SK-N-SH (cell line): ENCODE measurements at regions not wholly inside any gene's neighbourhood (a gene's known extent, or its start where the extent isn't known, plus 50 kb on each side); places are given as distances from the start of the nearest gene placed in this dataset.

Experiments used
- CTCF ChIA-PET: fragments of 300-600, 350-600 bp; formaldehyde crosslinking; extraction: SDS; loops from one replicate; lab custom pipeline; 2021; lab: Yijun Ruan, JAX
- POLR2A ChIA-PET: fragments of 350-600 bp; sonication (Branson Sonifier 250); formaldehyde crosslinking; extraction: SDS; loops from one replicate; lab custom pipeline; 2020; ENCODE audit warnings: antibody characterized with exemption, inconsistent platforms; lab: Yijun Ruan, JAX
- DNase-seq: peaks from one replicate; pipeline ENCODE4 v3.0.0; 2012
- H2AFZ ChIP-seq: fragments of 200-600 bp; sonication (generic); 2 replicates; pipeline ENCODE4 v1.8.1; 2016; ENCODE audit warnings: antibody characterized with exemption, mild to moderate bottlenecking, low read depth
- H3F3A ChIP-seq: fragments of 200-600 bp; sonication (generic); replicated peaks from 2 replicates; pipeline ENCODE3; 2016; ENCODE audit warnings: antibody characterized with exemption, mild to moderate bottlenecking; ENCODE audit not compliant: insufficient read depth
- H3K27ac ChIP-seq, 2 experiments: fragments of 200-500 bp in 1 of 2; fragments of 200-600 bp in 1 of 2; sonication (Bioruptor generic) in 1 of 2; sonication (generic), shearing (Covaris generic) in 1 of 2; 2 replicates each; pipeline versions ENCODE4 v1.5.1 to v1.6.1; 2014 to 2016; ENCODE audit warnings: low read depth in 2 of 2, inconsistent platforms in 1 of 2, low read length in 1 of 2, mild to moderate bottlenecking in 1 of 2, mixed read lengths in 1 of 2
- H3K27me3 ChIP-seq: fragments of 200-600 bp; sonication (generic), shearing (Covaris generic); 2 replicates; pipeline ENCODE4 v1.6.1; 2016; ENCODE audit warnings: mixed run types; ENCODE audit not compliant: insufficient read depth
- H3K36me3 ChIP-seq, 2 experiments: fragments of 200-500 bp in 1 of 2; fragments of 200-600 bp in 1 of 2; sonication (Bioruptor generic) in 1 of 2; sonication (generic) in 1 of 2; replicated peaks in 1 of 2; 2 replicates each; pipeline versions ENCODE3 to v1.5.1; 2014 to 2016; ENCODE audit warnings: low read length in 1 of 2, mild to moderate bottlenecking in 1 of 2; ENCODE audit not compliant: insufficient read depth in 2 of 2, control insufficient read depth in 1 of 2
- H3K4me1 ChIP-seq, 2 experiments: fragments of 200-500 bp in 1 of 2; fragments of 200-600 bp in 1 of 2; sonication (Bioruptor generic) in 1 of 2; sonication (generic), shearing (Covaris generic) in 1 of 2; 2 replicates each; pipeline versions ENCODE4 v1.5.1 to v1.6.1; 2014 to 2016; ENCODE audit warnings: low read depth in 1 of 2, low read length in 1 of 2, mixed run types in 1 of 2; ENCODE audit not compliant: insufficient read depth in 2 of 2, control insufficient read depth in 1 of 2
- H3K4me2 ChIP-seq: fragments of 200-600 bp; sonication (generic), shearing (Covaris generic); 2 replicates; pipeline ENCODE4 v1.6.1; 2017; ENCODE audit warnings: mixed run types
- H3K4me3 ChIP-seq, 2 experiments: fragments of 200-500 bp in 1 of 2; fragments of 200-600 bp in 1 of 2; sonication (Bioruptor generic) in 1 of 2; sonication (generic), shearing (Covaris generic) in 1 of 2; 2 replicates each; pipeline versions ENCODE4 v1.5.1 to v1.8.1; 2014 to 2016; ENCODE audit warnings: low read depth in 2 of 2, inconsistent platforms in 1 of 2, low read length in 1 of 2, mild to moderate bottlenecking in 1 of 2, mixed read lengths in 1 of 2, moderate library complexity in 1 of 2
- H3K79me2 ChIP-seq: fragments of 200-600 bp; sonication (generic); 2 replicates; pipeline ENCODE4 v1.8.1; 2017; ENCODE audit warnings: mild to moderate bottlenecking; ENCODE audit not compliant: insufficient read depth
- H3K9ac ChIP-seq: fragments of 200-600 bp; sonication (generic); 2 replicates; pipeline ENCODE4 v1.6.1; 2017; ENCODE audit warnings: mixed run types
- H3K9me2 ChIP-seq: fragments of 200-600 bp; sonication (generic); 2 replicates; pipeline ENCODE4 v1.6.1; 2017; ENCODE audit warnings: mixed run types
- H3K9me3 ChIP-seq: fragments of 200-600 bp; sonication (generic); 2 replicates; pipeline ENCODE4 v1.6.1; 2017; ENCODE audit warnings: mixed run types, mild to moderate bottlenecking, moderate library complexity
- H4K20me1 ChIP-seq: fragments of 200-600 bp; sonication (generic); 2 replicates; pipeline ENCODE4 v1.6.1; 2017; ENCODE audit warnings: mild to moderate bottlenecking, mixed run types; ENCODE audit not compliant: insufficient read depth
- ELF1 ChIP-seq: IDR thresholded peaks from 2 replicates; pipeline ENCODE4 v1.4.0; 2012
- EP300 ChIP-seq, 2 experiments: IDR thresholded peaks; 2 replicates each; pipeline versions ENCODE4 v1.4.0 to v1.6.1; 2012; ENCODE audit warnings: borderline replicate concordance in 1 of 2, low read depth in 1 of 2, low read length in 1 of 2
- FOSL2 ChIP-seq: IDR thresholded peaks from 2 replicates; pipeline ENCODE4 v1.4.0; 2012; ENCODE audit warnings: low read depth, mild to moderate bottlenecking, moderate library complexity, borderline replicate concordance
- FOXJ3 ChIP-seq: sonication (generic); formaldehyde crosslinking; IDR thresholded peaks from 2 replicates; pipeline ENCODE4 v1.5.1; 2020; ENCODE audit warnings: mild to moderate bottlenecking, missing genetic modification reagents
- FOXM1 ChIP-seq: IDR thresholded peaks from 2 replicates; pipeline ENCODE4 v1.4.0; 2012; ENCODE audit warnings: low read depth, mild to moderate bottlenecking
- JUND ChIP-seq: IDR thresholded peaks from 2 replicates; pipeline ENCODE4 v1.4.0; 2012
- MAX ChIP-seq: IDR thresholded peaks from 2 replicates; pipeline ENCODE4 v1.4.0; 2012; ENCODE audit warnings: low read depth
- NFIC ChIP-seq: IDR thresholded peaks from 2 replicates; pipeline ENCODE4 v1.4.0; 2012; ENCODE audit warnings: borderline replicate concordance
- NRF1 ChIP-seq: IDR thresholded peaks from 2 replicates; pipeline ENCODE4 v1.6.1; 2012; ENCODE audit warnings: low read depth, mild to moderate bottlenecking, low read length
- PBX3 ChIP-seq: IDR thresholded peaks from 2 replicates; pipeline ENCODE4; 2012
- POLR2AphosphoS5 ChIP-seq: IDR thresholded peaks from 2 replicates; pipeline ENCODE4 v1.6.1; 2012; ENCODE audit warnings: low read depth, low read length
- RAD21 ChIP-seq: IDR thresholded peaks from 2 replicates; pipeline ENCODE4 v1.6.1; 2012; ENCODE audit warnings: mild to moderate bottlenecking, low read length
- REST ChIP-seq: IDR thresholded peaks from 2 replicates; pipeline ENCODE4 v1.6.1; 2012; ENCODE audit warnings: mild to moderate bottlenecking, low read depth, low read length, moderate library complexity
- RFX5 ChIP-seq: IDR thresholded peaks from 2 replicates; pipeline ENCODE4 v1.6.1; 2012; ENCODE audit warnings: mild to moderate bottlenecking, improper control_type of control experiment, low read length
- TCF12 ChIP-seq: IDR thresholded peaks from 2 replicates; pipeline ENCODE4 v1.4.0; 2012
- ZBTB33 ChIP-seq: IDR thresholded peaks from 2 replicates; pipeline ENCODE4 v1.4.0; 2012; ENCODE audit warnings: low read depth, borderline replicate concordance
- WGBS: methylation state at CpG from one replicate; pipeline ENCODE4 v1.1.6; 2017; ENCODE audit warnings: low lambda C conversion rate; 5-methylcytosine and 5-hydroxymethylcytosine counted together

- TF ChIP-seq RFX5 (no peak), POLR2AphosphoS5 (no peak)
Observed at GRCh38 chr15:25545889-25546288, 107.1 kb upstream of the UBE3A start (continued).

GRCh38 chr15:25545017-25545416, 106.2 kb upstream of the UBE3A start:
- Histone ChIP-seq H3K4me2 (no peak overlapping the region), H3K4me1 (peaks cover 0 to 8% of the 10 kb centered on the region in 2 experiments; a peak in 1 of 4 replicates), H3K27me3 (no peaks in the 10 kb centered on the region), H4K20me1 (no peaks in the 10 kb centered on the region), H3K79me2 (no peaks in the 10 kb centered on the region), H2AFZ (no peak overlapping the region), H3K9me3 (no peaks in the 10 kb centered on the region), H3K27ac (no peak overlapping the region), H3K36me3 (no peaks in the 10 kb centered on the region), H3K4me3 (no peak overlapping the region), H3K9ac (no peak overlapping the region), H3F3A (no peaks in the 10 kb centered on the region), H3K9me2 (no peaks in the 10 kb centered on the region)
- POLR2A ChIA-PET: no interaction called here
- DNase-seq: no peak
- CTCF ChIA-PET: no interaction called here
- WGBS: 8% methylated on average over 1 of the region's 1 CpG
- peak; percentile 85 for TF ChIP-seq TCF12
- TF ChIP-seq ZBTB33: no peak
- TF ChIP-seq FOXJ3 (CRISPR knock-in tag): no peak
- TF ChIP-seq FOSL2: peak; percentile 66; the same call in 1 of the 2 replicates
- no peak for TF ChIP-seq ELF1
- 0 out of 2 replicates have a peak, but pooled peaks have one; percentile 11 for TF ChIP-seq MAX
- peak in 1 of 2 experiments; percentile 56; a peak in 1 of 4 replicates for TF ChIP-seq EP300 (IDR thresholded peaks at IDR 0.05; ENCODE audit: borderline replicate concordance in 1 of 2, low read depth in 1 of 2, low read length in 1 of 2)
- TF ChIP-seq PBX3: peak; percentile 61
- TF ChIP-seq NRF1: no peak
- TF ChIP-seq JUND: peak; percentile 60

GRCh38 chr15:25544076-25544475, 105.3 kb upstream of the UBE3A start:
- H3K27me3 ChIP-seq: no peaks in the 10 kb centered on the region
- WGBS: 41% methylated on average over 7 of the region's 7 CpGs
- TF ChIP-seq NFIC: peak; percentile 24; the same call in 1 of the 2 replicates
- TF ChIP-seq JUND: peak; percentile 29; the same call in 1 of the 2 replicates
- TF ChIP-seq EP300 (IDR thresholded peaks at IDR 0.05; ENCODE audit: borderline replicate concordance in 1 of 2, low read depth in 1 of 2, low read length in 1 of 2): peak in 1 of 2 experiments; percentile 56; a peak in 1 of 4 replicates
- TF ChIP-seq TCF12: peak; percentile 58
- TF ChIP-seq REST: no peak
- no peak for TF ChIP-seq FOSL2
- TF ChIP-seq POLR2AphosphoS5: no peak
- no peak for TF ChIP-seq RAD21
- TF ChIP-seq PBX3: peak; percentile 47
- TF ChIP-seq FOXM1: peak; percentile 41; the same call in 1 of the 2 replicates
- TF ChIP-seq, all 33 proteins: peak for 6
- H3K36me3 ChIP-seq: no peaks in the 10 kb centered on the region
- peaks cover 0 to 8% of the 10 kb centered on the region in 2 experiments; a peak in 1 of 4 replicates for H3K4me1 ChIP-seq
- H3K27ac ChIP-seq: 0 out of 4 replicates have a peak overlapping the region, but pooled peaks of 1 of the 2 experiments have one; percentile 45
- no peak overlapping the region for H2AFZ ChIP-seq
- H3K79me2 ChIP-seq: no peaks in the 10 kb centered on the region
- CTCF ChIA-PET: no interaction called here
- peak overlapping the region in 1 of 2 experiments; percentile 2; a peak in 1 of 4 replicates for H3K4me3 ChIP-seq
- H3K9me3 ChIP-seq: no peaks in the 10 kb centered on the region
- H3K9ac ChIP-seq: no peak overlapping the region
- POLR2A ChIA-PET: no interaction called here
- DNase-seq: no peak
- no peaks in the 10 kb centered on the region for H4K20me1 ChIP-seq
- H3F3A ChIP-seq: no peaks in the 10 kb centered on the region
- no peaks in the 10 kb centered on the region for H3K9me2 ChIP-seq
- H3K4me2 ChIP-seq: no peak overlapping the region
